ENCODE measurements at regions not wholly inside any gene's neighbourhood (a gene's known extent, or its start where the extent isn't known, plus 50 kb on each side); places are given as distances from the start of the nearest gene placed in this dataset.

GRCh38 chr3:76943671-76944070 is 96.2 kb upstream of the ROBO2 start (continued):
- TF ChIP-seq PATZ1 (tag by site-specific recombination; IDR thresholded peaks at IDR 0.05) (no peak), ZNF776 (tag by site-specific recombination; IDR thresholded peaks at IDR 0.05; ENCODE audit: borderline replicate concordance) (no peak)

- H3K4me3 ChIP-seq (ENCODE audit: low read depth, low read length): no peak overlapping the region
- H3K4me1 ChIP-seq (ENCODE audit: control insufficient read depth, insufficient read depth, low read length): no peaks in the 10 kb centered on the region
- H3K9me3 ChIP-seq (ENCODE audit: control insufficient read depth, insufficient read depth, low read depth, low read length): no peaks in the 10 kb centered on the region
- TF ChIP-seq ZNF521 (tag by site-specific recombination; IDR thresholded peaks at IDR 0.05) (no peak), ZNF48 (tag by site-specific recombination; IDR thresholded peaks at IDR 0.05) (no peak), SP2 (tag by site-specific recombination; IDR thresholded peaks at IDR 0.05) (no peak), ZNF626 (tag by site-specific recombination; IDR thresholded peaks at IDR 0.05) (no peak), ZNF266 (tag by site-specific recombination; IDR thresholded peaks at IDR 0.05; ENCODE audit: low read depth) (no peak), HOXC10 (CRISPR knock-in tag; IDR thresholded peaks at IDR 0.05) (no peak), ZNF664 (tag by site-specific recombination; IDR thresholded peaks at IDR 0.05) (no peak), BCL6B (tag by site-specific recombination; IDR thresholded peaks at IDR 0.05) (no peak), ZNF530 (tag by site-specific recombination; IDR thresholded peaks at IDR 0.05; ENCODE audit: low read depth) (no peak), GLI4 (tag by site-specific recombination; IDR thresholded peaks at IDR 0.05) (no peak), ZNF221 (tag by site-specific recombination; IDR thresholded peaks at IDR 0.05; ENCODE audit: borderline replicate concordance) (no peak), ZNF302 (tag by site-specific recombination; IDR thresholded peaks at IDR 0.05; ENCODE audit: low read depth) (no peak), ZNF792 (tag by site-specific recombination; IDR thresholded peaks at IDR 0.05) (no peak), ZNF639 (tag by site-specific recombination; IDR thresholded peaks at IDR 0.05) (no peak), ZNF600 (tag by site-specific recombination; IDR thresholded peaks at IDR 0.05) (no peak), ZNF280D (tag by site-specific recombination; IDR thresholded peaks at IDR 0.05) (no peak)
- no peak overlapping the region for H3K27ac ChIP-seq (ENCODE audit: extremely low read depth, low read depth, low read length)
- CTCF ChIA-PET: no interaction called here
- no peaks in the 10 kb centered on the region for H3K36me3 ChIP-seq (ENCODE audit: control insufficient read depth in 2 of 2, insufficient read depth in 1 of 2, low read length in 2 of 2)
- POLR2A ChIA-PET: no interaction called here
These were observed 90.9 kb upstream of the ROBO2 start for GRCh38 chr3:76949033-76949432.
